Keratinocyte (primary cell): ENCODE measurements at regions not wholly inside any gene's neighbourhood (a gene's known extent, or its start where the extent isn't known, plus 50 kb on each side); places are given as distances from the start of the nearest gene placed in this dataset.

ENCODE experiments used
- DNase-seq: peaks from one replicate; pipeline ENCODE4 v3.0.0-alpha.2; 2011; ENCODE audit warnings: low read depth, missing footprints, low spot score
- FAIRE-seq: peaks from 2 replicates; lab custom pipeline; 2011; peaks lifted over from hg19 to GRCh38; lab: Jason Lieb, UNC
- H2AFZ ChIP-seq: 2 replicates; pipeline ENCODE4 v1.6.0; 2012; ENCODE audit warnings: low read length, control low read depth, inconsistent platforms; ENCODE audit not compliant: control insufficient read depth
- H3K27ac ChIP-seq: 2 replicates; pipeline ENCODE4 v1.5.1; 2011; ENCODE audit warnings: low read length; ENCODE audit not compliant: control insufficient read depth, insufficient read depth
- H3K27me3 ChIP-seq: 3 replicates; pipeline ENCODE4 v1.6.0; 2011; ENCODE audit warnings: low read length; ENCODE audit not compliant: control insufficient read depth, insufficient read depth; ENCODE audit errors: extremely low read depth
- H3K36me3 ChIP-seq, 2 experiments: 2 replicates in 1 of 2; 3 replicates in 1 of 2; pipeline ENCODE4 v1.5.1; 2011; ENCODE audit warnings: low read length in 2 of 2, mild to moderate bottlenecking in 1 of 2; ENCODE audit not compliant: control insufficient read depth in 2 of 2, insufficient read depth in 2 of 2; ENCODE audit errors: extremely low read depth in 1 of 2
- H3K4me1 ChIP-seq: 3 replicates; pipeline ENCODE4 v1.5.1; 2011; ENCODE audit warnings: low read length; ENCODE audit not compliant: control insufficient read depth, insufficient read depth; ENCODE audit errors: extremely low read depth
- H3K4me2 ChIP-seq: 3 replicates; pipeline ENCODE4 v1.6.0; 2011; ENCODE audit warnings: low read depth, low read length; ENCODE audit not compliant: control insufficient read depth, insufficient read depth; ENCODE audit errors: extremely low read depth
- H3K4me3 ChIP-seq, 3 experiments: fragments of 200-600 bp in 1 of 3; sonication (generic) in 1 of 3; 2 replicates in 2 of 3; 3 replicates in 1 of 3; pipeline ENCODE4 v1.5.1; 2011 to 2016; ENCODE audit warnings: low read length in 3 of 3, mild to moderate bottlenecking in 3 of 3, control low read depth in 2 of 3, inconsistent platforms in 1 of 3, low read depth in 1 of 3, mixed read lengths in 1 of 3, mixed run types in 1 of 3, moderate library complexity in 1 of 3; ENCODE audit not compliant: control insufficient read depth in 2 of 3, insufficient read depth in 2 of 3; ENCODE audit errors: extremely low read depth in 1 of 3
- H3K79me2 ChIP-seq: 2 replicates; pipeline ENCODE4 v1.6.0; 2012; ENCODE audit warnings: low read length; ENCODE audit not compliant: control insufficient read depth, insufficient read depth
- H3K9ac ChIP-seq: 3 replicates; pipeline ENCODE4 v1.6.0; 2011; ENCODE audit warnings: low read length; ENCODE audit not compliant: control insufficient read depth, insufficient read depth; ENCODE audit errors: extremely low read depth
- H3K9me1 ChIP-seq: 3 replicates; pipeline ENCODE4 v1.6.0; 2011; ENCODE audit warnings: low read length; ENCODE audit not compliant: control insufficient read depth, insufficient read depth; ENCODE audit errors: extremely low read depth
- H3K9me3 ChIP-seq: 2 replicates; pipeline ENCODE4 v1.5.1; 2012; ENCODE audit warnings: low read depth, low read length; ENCODE audit not compliant: control insufficient read depth
- H4K20me1 ChIP-seq: 3 replicates; pipeline ENCODE4 v1.6.0; 2011; ENCODE audit warnings: low read length; ENCODE audit not compliant: control insufficient read depth, insufficient read depth; ENCODE audit errors: extremely low read depth
- EZH2 ChIP-seq: IDR thresholded peaks from one replicate; pipeline ENCODE4 v1.6.1; 2012; ENCODE audit warnings: inconsistent platforms, mild to moderate bottlenecking, low read length, moderate library complexity
- dilution Hi-C: fragments of 300-500 bp; cut with MboI; formaldehyde crosslinking; loops from one replicate; pipeline ENCODE4 v1.7.0; 2020; ENCODE audit warnings: low sequenced_read_pairs; ENCODE audit not compliant: extremely low pct_ligation_motif_present
- TF ChIP-seq, protein P1 (sequence below), 3 experiments: IDR thresholded peaks in 1 of 3; conservative IDR thresholded peaks in 1 of 3; optimal IDR thresholded peaks in 1 of 3; 2 replicates in 2 of 3; 3 replicates in 1 of 3; pipeline versions ENCODE3 to v1.5.1; 2011; ENCODE audit warnings: low read length in 3 of 3, mild to moderate bottlenecking in 3 of 3, moderate library complexity in 2 of 3, control low read depth in 1 of 3, inconsistent platforms in 1 of 3; ENCODE audit not compliant: insufficient read depth in 2 of 3; ENCODE audit errors: extremely low read depth in 1 of 3

DNA sequence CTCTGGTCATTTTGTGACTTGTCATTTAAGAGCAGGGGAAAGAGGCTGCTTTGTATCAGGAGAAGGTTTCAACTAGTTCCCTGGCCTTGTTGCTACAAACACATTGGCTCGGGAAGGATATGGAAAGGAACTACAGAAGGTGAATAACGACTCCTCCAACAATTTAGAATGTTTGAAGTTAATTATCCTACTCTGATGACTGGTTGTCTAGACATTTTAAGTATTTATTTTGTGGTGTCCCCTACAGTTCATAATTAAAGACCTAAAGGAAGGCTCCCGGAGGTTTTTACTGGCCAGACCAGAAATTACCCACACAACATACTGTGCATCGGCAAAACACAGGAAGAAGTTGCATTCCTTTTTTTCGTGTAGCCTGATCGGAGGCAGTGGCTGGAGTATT, 515.8 kb upstream of the SALL1 start:
- TF ChIP-seq EZH2, result no peak
- TF ChIP-seq, protein P1, sequence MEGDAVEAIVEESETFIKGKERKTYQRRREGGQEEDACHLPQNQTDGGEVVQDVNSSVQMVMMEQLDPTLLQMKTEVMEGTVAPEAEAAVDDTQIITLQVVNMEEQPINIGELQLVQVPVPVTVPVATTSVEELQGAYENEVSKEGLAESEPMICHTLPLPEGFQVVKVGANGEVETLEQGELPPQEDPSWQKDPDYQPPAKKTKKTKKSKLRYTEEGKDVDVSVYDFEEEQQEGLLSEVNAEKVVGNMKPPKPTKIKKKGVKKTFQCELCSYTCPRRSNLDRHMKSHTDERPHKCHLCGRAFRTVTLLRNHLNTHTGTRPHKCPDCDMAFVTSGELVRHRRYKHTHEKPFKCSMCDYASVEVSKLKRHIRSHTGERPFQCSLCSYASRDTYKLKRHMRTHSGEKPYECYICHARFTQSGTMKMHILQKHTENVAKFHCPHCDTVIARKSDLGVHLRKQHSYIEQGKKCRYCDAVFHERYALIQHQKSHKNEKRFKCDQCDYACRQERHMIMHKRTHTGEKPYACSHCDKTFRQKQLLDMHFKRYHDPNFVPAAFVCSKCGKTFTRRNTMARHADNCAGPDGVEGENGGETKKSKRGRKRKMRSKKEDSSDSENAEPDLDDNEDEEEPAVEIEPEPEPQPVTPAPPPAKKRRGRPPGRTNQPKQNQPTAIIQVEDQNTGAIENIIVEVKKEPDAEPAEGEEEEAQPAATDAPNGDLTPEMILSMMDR (optimal IDR thresholded peaks at IDR 0.05 in 1 of 3, IDR thresholded peaks at IDR 0.05 in 1 of 3, conservative IDR thresholded peaks at IDR 0.05 in 1 of 3; ENCODE audit: extremely low read depth in 1 of 3, insufficient read depth in 2 of 3, low read length in 3 of 3), result no peak
- FAIRE-seq, result no peak
- H3K36me3 ChIP-seq, result no peaks in the 10 kb centered on the region
- H3K27me3 ChIP-seq, result peaks cover 4% of the 10 kb centered on the region
- H3K9ac ChIP-seq, result no peak overlapping the region
- no peak overlapping the region for H3K4me2 ChIP-seq
- no peak for DNase-seq
- no peak overlapping the region for H2AFZ ChIP-seq
- no peak overlapping the region for H3K27ac ChIP-seq
- H4K20me1 ChIP-seq, result no peaks in the 10 kb centered on the region
- no peaks in the 10 kb centered on the region for H3K4me1 ChIP-seq
- no peaks in the 10 kb centered on the region for H3K9me1 ChIP-seq
- dilution Hi-C loops, result no loop called here
- no peaks in the 10 kb centered on the region for H3K9me3 ChIP-seq
- H3K79me2 ChIP-seq, result no peaks in the 10 kb centered on the region
- H3K4me3 ChIP-seq, result no peak overlapping the region

DNA sequence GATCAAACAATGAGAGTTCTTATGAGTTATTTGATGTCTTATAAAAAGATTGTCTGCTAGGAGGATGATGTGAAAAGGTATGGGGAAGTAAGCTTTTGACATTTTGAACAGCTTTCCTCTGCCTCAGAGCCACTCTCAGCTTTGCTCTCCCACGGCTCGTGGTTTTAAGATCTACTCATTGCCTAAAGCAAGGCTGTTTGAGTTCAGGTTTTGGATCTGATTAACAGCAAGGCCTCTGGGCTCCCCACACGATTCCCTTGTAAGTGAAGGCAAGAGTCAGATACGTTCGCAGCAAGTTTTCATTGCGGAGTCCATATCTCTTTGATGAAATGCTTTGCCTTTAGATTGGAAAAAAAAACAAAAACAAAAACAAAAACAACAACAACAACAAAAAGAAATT, 515.0 kb upstream of the SALL1 start:
- TF ChIP-seq EZH2, result no peak
- TF ChIP-seq, protein P1 (optimal IDR thresholded peaks at IDR 0.05 in 1 of 3, IDR thresholded peaks at IDR 0.05 in 1 of 3, conservative IDR thresholded peaks at IDR 0.05 in 1 of 3; ENCODE audit: extremely low read depth in 1 of 3, insufficient read depth in 2 of 3, low read length in 3 of 3), result no peak
- FAIRE-seq (no peak), DNase-seq (no peak)
- H3K4me1 ChIP-seq, result no peaks in the 10 kb centered on the region
- no peak overlapping the region for H3K9ac ChIP-seq
- peaks cover 4% of the 10 kb centered on the region for H3K27me3 ChIP-seq
- no peak overlapping the region for H2AFZ ChIP-seq
- dilution Hi-C loops, result no loop called here
- no peaks in the 10 kb centered on the region for H3K9me1 ChIP-seq
- no peak overlapping the region for H3K4me2 ChIP-seq
- no peaks in the 10 kb centered on the region for H3K79me2 ChIP-seq
- H3K27ac ChIP-seq, result no peak overlapping the region
- H3K36me3 ChIP-seq, result no peaks in the 10 kb centered on the region
- H4K20me1 ChIP-seq, result no peaks in the 10 kb centered on the region
- no peaks in the 10 kb centered on the region for H3K9me3 ChIP-seq
- no peak overlapping the region for H3K4me3 ChIP-seq
